H1 (cell line): ENCODE measurements at regions not wholly inside any gene's neighbourhood (a gene's known extent, or its start where the extent isn't known, plus 50 kb on each side); places are given as distances from the start of the nearest gene placed in this dataset.
A peak's percentile ranks its signal among the peaks of the same experiment; 100 is the strongest.

ENCODE experiments used
- CREB1 ChIP-seq: IDR thresholded peaks from 2 replicates; pipeline ENCODE4 v1.6.1; 2012; ENCODE audit warnings: inconsistent platforms
- KDM4A ChIP-seq: IDR thresholded peaks from one replicate; pipeline ENCODE4 v1.7.1; 2012; ENCODE audit warnings: low read depth, mild to moderate bottlenecking, moderate library complexity, low read length, inconsistent platforms; ENCODE audit not compliant: severe bottlenecking
- RAD21 ChIP-seq, 2 experiments: IDR thresholded peaks in 1 of 2; conservative IDR thresholded peaks in 1 of 2; 2 replicates each; pipeline ENCODE4 v1.6.1; 2011; ENCODE audit warnings: low read depth in 2 of 2, low read length in 2 of 2, improper control_type of control experiment in 1 of 2, inconsistent platforms in 1 of 2, mild to moderate bottlenecking in 1 of 2, moderate library complexity in 1 of 2
- SIN3A ChIP-seq, 2 experiments: IDR thresholded peaks in 1 of 2; conservative IDR thresholded peaks in 1 of 2; 2 replicates each; pipeline ENCODE4 v1.6.1; 2011 to 2012; ENCODE audit warnings: low read length in 2 of 2, improper control_type of control experiment in 1 of 2, low read depth in 1 of 2, mild to moderate bottlenecking in 1 of 2
- SIRT6 ChIP-seq: IDR thresholded peaks from one replicate; pipeline ENCODE4 v1.7.1; 2012; ENCODE audit warnings: low read length, inconsistent platforms

- TF ChIP-seq KDM4A (peak; percentile 58), CREB1 (0 out of 2 replicates have a peak, but pooled peaks have one; percentile 9), SIN3A (conservative IDR thresholded peaks at IDR 0.05 in 1 of 2, IDR thresholded peaks at IDR 0.05 in 1 of 2; ENCODE audit: low read depth in 1 of 2, low read length in 2 of 2) (0 out of 4 replicates have a peak, but pooled peaks of 1 of the 2 experiments have one; percentile 23), RAD21 (IDR thresholded peaks at IDR 0.05 in 1 of 2, conservative IDR thresholded peaks at IDR 0.05 in 1 of 2; ENCODE audit: low read depth in 2 of 2, low read length in 2 of 2) (no peak), SIRT6 (no peak)
- TF ChIP-seq, all 59 proteins: peak for 6
Measured at GRCh38 chr2:190119257-190119656, 56.7 kb upstream of the MSTN start (continued).
